H9 (cell line): ENCODE measurements at regions not wholly inside any gene's neighbourhood (a gene's known extent, or its start where the extent isn't known, plus 50 kb on each side); places are given as distances from the start of the nearest gene placed in this dataset.
A peak's percentile ranks its signal among the peaks of the same experiment; 100 is the strongest.

Experiments
- DNase-seq: peaks from one replicate; pipeline ENCODE4 v3.0.0-alpha.2; 2017
- H2AFZ ChIP-seq: one replicate; pipeline ENCODE4 v1.6.1; 2013; ENCODE audit warnings: mild to moderate bottlenecking, low read length, control low read depth, moderate library complexity
- H2AK5ac ChIP-seq: 2 replicates; pipeline ENCODE4 v1.6.1; 2013; ENCODE audit warnings: low read length, control low read depth, mixed read lengths; ENCODE audit not compliant: insufficient read length
- H2BK120ac ChIP-seq: one replicate; pipeline ENCODE4 v1.6.1; 2013; ENCODE audit warnings: low read depth, mild to moderate bottlenecking, low read length, control low read depth, inconsistent platforms; ENCODE audit not compliant: poor library complexity, severe bottlenecking
- H2BK12ac ChIP-seq: 2 replicates; pipeline ENCODE4 v1.6.1; 2013; ENCODE audit warnings: low read length, control low read depth, mixed read lengths, low read depth; ENCODE audit not compliant: insufficient read length
- H2BK15ac ChIP-seq: 2 replicates; pipeline ENCODE4 v1.6.1; 2013; ENCODE audit warnings: low read depth, low read length, control low read depth
- H2BK20ac ChIP-seq: one replicate; pipeline ENCODE4 v1.6.1; 2013; ENCODE audit warnings: low read depth, mild to moderate bottlenecking, low read length, control low read depth, inconsistent platforms; ENCODE audit not compliant: poor library complexity, severe bottlenecking
- H2BK5ac ChIP-seq: 2 replicates; pipeline ENCODE4 v1.6.1; 2013; ENCODE audit warnings: low read length, control low read depth, mixed read lengths; ENCODE audit not compliant: insufficient read length
- H3K14ac ChIP-seq: 2 replicates; pipeline ENCODE4 v1.6.1; 2013; ENCODE audit warnings: low read length, control low read depth; ENCODE audit not compliant: insufficient read depth
- H3K18ac ChIP-seq: 2 replicates; pipeline ENCODE4 v1.6.1; 2013; ENCODE audit warnings: low read depth, mild to moderate bottlenecking, mixed read lengths, low read length, control low read depth; ENCODE audit not compliant: insufficient read length
- H3K23ac ChIP-seq: 2 replicates; pipeline ENCODE4 v1.6.1; 2013; ENCODE audit warnings: low read length, control low read depth, mixed read lengths, low read depth; ENCODE audit not compliant: insufficient read length
- H3K23me2 ChIP-seq: 2 replicates; pipeline ENCODE4 v1.6.1; 2013; ENCODE audit warnings: low read depth, mild to moderate bottlenecking, mixed read lengths, low read length, control low read depth; ENCODE audit not compliant: insufficient read length, poor library complexity, severe bottlenecking
- H3K27ac ChIP-seq: 2 replicates; pipeline ENCODE4 v1.5.1; 2013; ENCODE audit warnings: low read length, control low read depth, mixed read lengths, low read depth; ENCODE audit not compliant: insufficient read length
- H3K27me3 ChIP-seq: 2 replicates; pipeline ENCODE4 v1.6.1; 2013; ENCODE audit warnings: low read length, control low read depth, inconsistent platforms; ENCODE audit not compliant: insufficient read depth
- H3K4ac ChIP-seq: 2 replicates; pipeline ENCODE4 v1.6.1; 2013; ENCODE audit warnings: low read depth, mild to moderate bottlenecking, control low read depth, inconsistent platforms, low read length, moderate library complexity
- H3K4me1 ChIP-seq: 2 replicates; pipeline ENCODE4 v1.6.1; 2013; ENCODE audit warnings: low read length, control low read depth, inconsistent platforms; ENCODE audit not compliant: insufficient read depth
- H3K4me2 ChIP-seq: 2 replicates; pipeline ENCODE4 v1.6.1; 2013; ENCODE audit warnings: low read length, control low read depth, mixed read lengths; ENCODE audit not compliant: insufficient read length, insufficient read depth
- H3K56ac ChIP-seq: 2 replicates; pipeline ENCODE4 v1.6.1; 2013; ENCODE audit warnings: low read depth, mild to moderate bottlenecking, mixed read lengths, low read length, control low read depth; ENCODE audit not compliant: insufficient read length
- H3K79me1 ChIP-seq: 2 replicates; pipeline ENCODE4 v1.6.1; 2013; ENCODE audit warnings: low read depth, mild to moderate bottlenecking, moderate library complexity, low read length, control low read depth, inconsistent platforms; ENCODE audit not compliant: insufficient read depth, poor library complexity, severe bottlenecking
- H3K79me2 ChIP-seq: 2 replicates; pipeline ENCODE4 v1.6.1; 2013; ENCODE audit warnings: low read length, control low read depth, inconsistent platforms; ENCODE audit not compliant: insufficient read depth
- H3K9ac ChIP-seq: 2 replicates; pipeline ENCODE4 v1.6.1; 2013; ENCODE audit warnings: low read length, control low read depth, mixed read lengths; ENCODE audit not compliant: insufficient read length; ENCODE audit errors: extremely low read depth
- H3K9me3 ChIP-seq: one replicate; pipeline ENCODE4 v1.6.1; 2013; ENCODE audit warnings: low read depth, low read length, inconsistent platforms; ENCODE audit not compliant: control insufficient read depth
- H3T11ph ChIP-seq: one replicate; pipeline ENCODE4 v1.6.1; 2013; ENCODE audit warnings: mild to moderate bottlenecking, low read length, control low read depth, inconsistent platforms
- H4K20me1 ChIP-seq: one replicate; pipeline ENCODE4 v1.6.1; 2013; ENCODE audit not compliant: control insufficient read depth, insufficient read length, insufficient read depth
- H4K5ac ChIP-seq: 2 replicates; pipeline ENCODE4 v1.6.1; 2013; ENCODE audit warnings: low read depth, mild to moderate bottlenecking, mixed read lengths, low read length, control low read depth; ENCODE audit not compliant: insufficient read length
- H4K8ac ChIP-seq: replicated peaks from 2 replicates; pipeline ENCODE4 v1.6.1; 2013; ENCODE audit warnings: low read length, control low read depth, mixed read lengths, low read depth; ENCODE audit not compliant: insufficient read length
- H4K91ac ChIP-seq: 2 replicates; pipeline ENCODE4 v1.6.1; 2013; ENCODE audit warnings: low read depth, mild to moderate bottlenecking, moderate library complexity, mixed read lengths, low read length, control low read depth; ENCODE audit not compliant: insufficient read length
- H3K27ac Mint-ChIP-seq, 3 experiments: 2 replicates in 2 of 3; 3 replicates in 1 of 3; pipeline ENCODE4 v1.8.0; 2020 to 2021; ENCODE audit warnings: mixed read lengths in 3 of 3, mild to moderate bottlenecking in 1 of 3, moderate library complexity in 1 of 3
- H3K27me3 Mint-ChIP-seq: 2 replicates; pipeline ENCODE4 v1.8.0; 2021; ENCODE audit warnings: low read depth, mild to moderate bottlenecking, moderate library complexity, mixed read lengths
- H3K36me3 Mint-ChIP-seq, 3 experiments: 2 replicates in 2 of 3; 3 replicates in 1 of 3; pipeline ENCODE4 v1.8.0; 2020 to 2021; ENCODE audit warnings: low read depth in 3 of 3, mixed read lengths in 3 of 3; ENCODE audit not compliant: insufficient read depth in 1 of 3
- H3K4me1 Mint-ChIP-seq, 2 experiments: 2 replicates each; pipeline ENCODE4 v1.8.0; 2020; ENCODE audit warnings: mixed read lengths in 2 of 2
- H3K4me3 Mint-ChIP-seq, 2 experiments: 2 replicates in 1 of 2; 3 replicates in 1 of 2; pipeline ENCODE4 v1.8.0; 2020 to 2021; ENCODE audit warnings: mild to moderate bottlenecking in 2 of 2, mixed read lengths in 2 of 2, moderate library complexity in 1 of 2
- H3K9me3 Mint-ChIP-seq, 2 experiments: 2 replicates in 1 of 2; 3 replicates in 1 of 2; pipeline ENCODE4 v1.8.0; 2020; ENCODE audit warnings: mild to moderate bottlenecking in 2 of 2, mixed read lengths in 2 of 2, moderate library complexity in 1 of 2
- WGBS: extraction: QIAGEN DNeasy Blood & Tissue Kit; methylation state at CpG from one replicate; pipeline ENCODE4 v1.1.7; 2013; ENCODE audit warnings: missing lambda C conversion rate, low lambda C conversion rate, mixed read lengths; ENCODE audit not compliant: insufficient read length; ENCODE audit errors: extremely low coverage; 5-methylcytosine and 5-hydroxymethylcytosine counted together
- TF ChIP-seq, protein P1 (sequence below): fragments of 200-600 bp; sonication (generic); conservative IDR thresholded peaks from 3 replicates; pipeline ENCODE4 v1.8.0; 2021; ENCODE audit warnings: antibody characterized with exemption, mild to moderate bottlenecking

DNA sequence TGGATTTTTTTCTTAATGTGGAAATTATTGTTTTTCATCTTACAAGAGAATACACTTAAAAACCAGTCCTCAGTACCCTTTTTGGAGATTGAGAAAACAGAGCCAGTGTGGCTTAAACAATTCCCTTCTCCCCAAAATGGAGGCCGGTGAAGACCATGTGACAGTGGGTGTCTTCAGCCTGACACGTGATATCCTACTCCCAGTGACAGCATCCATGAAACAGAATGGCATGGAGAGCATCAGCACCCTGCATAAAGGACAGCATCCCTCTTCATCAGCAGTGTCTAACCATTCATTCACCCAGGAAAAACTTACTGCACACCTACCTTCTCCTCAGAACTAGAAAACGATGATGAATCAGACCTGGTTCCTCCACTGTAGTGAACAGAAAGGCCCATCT, 103.4 kb upstream of the RAI14 start:
- H3K4me3 Mint-ChIP-seq = no peak overlapping the region
- 0 out of 2 replicates have a peak, but pooled peaks cover 4% of the 10 kb centered on the region for H3K4me1 ChIP-seq
- no peak overlapping the region for H3T11ph ChIP-seq
- no peaks in the 10 kb centered on the region for H4K20me1 ChIP-seq
- no peak overlapping the region for H2AK5ac ChIP-seq
- H3K18ac ChIP-seq = no peak overlapping the region
- no peak overlapping the region for H4K91ac ChIP-seq
- no peak overlapping the region for H3K9ac ChIP-seq
- no peak overlapping the region for H2BK12ac ChIP-seq
- H2BK20ac ChIP-seq = no peak overlapping the region
- H3K27ac ChIP-seq = no peak overlapping the region
- no peak overlapping the region for H4K8ac ChIP-seq
- H3K27ac Mint-ChIP-seq = no peak overlapping the region
- no peaks in the 10 kb centered on the region for H3K27me3 ChIP-seq
- no peak overlapping the region for H4K5ac ChIP-seq
- H3K27me3 Mint-ChIP-seq = no peaks in the 10 kb centered on the region
- no peaks in the 10 kb centered on the region for H3K79me2 ChIP-seq
- H2BK5ac ChIP-seq = no peak overlapping the region
- H3K23me2 ChIP-seq = no peaks in the 10 kb centered on the region
- peaks cover 2% of the 10 kb centered on the region for H3K9me3 ChIP-seq
- H3K79me1 ChIP-seq = no peaks in the 10 kb centered on the region
- no peak overlapping the region for H3K14ac ChIP-seq
- no peak overlapping the region for H3K56ac ChIP-seq
- H2BK120ac ChIP-seq = no peak overlapping the region
- peak; percentile 14 for DNase-seq
- peaks cover 0 to 5% (median 4%) of the 10 kb centered on the region in 3 experiments; a peak in 4 of 7 replicates for H3K36me3 Mint-ChIP-seq
- no peak overlapping the region for H2AFZ ChIP-seq
- peaks cover 18 to 23% of the 10 kb centered on the region in 2 experiments for H3K4me1 Mint-ChIP-seq
- TF ChIP-seq, protein P1, sequence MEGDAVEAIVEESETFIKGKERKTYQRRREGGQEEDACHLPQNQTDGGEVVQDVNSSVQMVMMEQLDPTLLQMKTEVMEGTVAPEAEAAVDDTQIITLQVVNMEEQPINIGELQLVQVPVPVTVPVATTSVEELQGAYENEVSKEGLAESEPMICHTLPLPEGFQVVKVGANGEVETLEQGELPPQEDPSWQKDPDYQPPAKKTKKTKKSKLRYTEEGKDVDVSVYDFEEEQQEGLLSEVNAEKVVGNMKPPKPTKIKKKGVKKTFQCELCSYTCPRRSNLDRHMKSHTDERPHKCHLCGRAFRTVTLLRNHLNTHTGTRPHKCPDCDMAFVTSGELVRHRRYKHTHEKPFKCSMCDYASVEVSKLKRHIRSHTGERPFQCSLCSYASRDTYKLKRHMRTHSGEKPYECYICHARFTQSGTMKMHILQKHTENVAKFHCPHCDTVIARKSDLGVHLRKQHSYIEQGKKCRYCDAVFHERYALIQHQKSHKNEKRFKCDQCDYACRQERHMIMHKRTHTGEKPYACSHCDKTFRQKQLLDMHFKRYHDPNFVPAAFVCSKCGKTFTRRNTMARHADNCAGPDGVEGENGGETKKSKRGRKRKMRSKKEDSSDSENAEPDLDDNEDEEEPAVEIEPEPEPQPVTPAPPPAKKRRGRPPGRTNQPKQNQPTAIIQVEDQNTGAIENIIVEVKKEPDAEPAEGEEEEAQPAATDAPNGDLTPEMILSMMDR = no peak
- H3K23ac ChIP-seq = no peak overlapping the region
- peaks cover 4% of the 10 kb centered on the region in 2 experiments; a peak in 3 of 5 replicates for H3K9me3 Mint-ChIP-seq
- H2BK15ac ChIP-seq = no peak overlapping the region
- no CpG with 5 or more reads among the region's 3 CpGs for WGBS
- no peak overlapping the region for H3K4me2 ChIP-seq
- H3K4ac ChIP-seq = no peak overlapping the region
